Heart left ventricle (tissue), 16 donors: ENCODE measurements at regions not wholly inside any gene's neighbourhood (a gene's known extent, or its start where the extent isn't known, plus 50 kb on each side); places are given as distances from the start of the nearest gene placed in this dataset.

ENCODE experiments used
- ATAC-seq, 4 donors: fragments of 200-7000 bp; cut with Tn5 transposase; one replicate each; pipeline ENCODE4 v1.9.1; 2020 to 2022; ENCODE audit warnings: moderate library complexity in 4 of 4, mild to moderate bottlenecking in 3 of 4, moderate number of reproducible peaks in 1 of 4
- DNase-seq, 5 donors: peaks; one replicate each; pipeline ENCODE4 v3.0.0-alpha.2; 2020
- H3K27ac ChIP-seq, 12 donors: fragments of 200-600 bp; sonication (generic) in 4 of 12; one replicate each; pipeline versions ENCODE4 v1.5.0 to v1.8.0; 2016 to 2022; ENCODE audit warnings: mild to moderate bottlenecking in 2 of 12
- H3K27me3 ChIP-seq, 9 donors: fragments of 200-600 bp; sonication (generic) in 2 of 9; one replicate each; pipeline versions ENCODE4 v1.5.1 to v1.8.0; 2016 to 2022; ENCODE audit warnings: mild to moderate bottlenecking in 3 of 9
- H3K36me3 ChIP-seq, 9 donors: fragments of 200-600 bp; sonication (generic) in 2 of 9; one replicate each; pipeline versions ENCODE4 v1.5.0 to v1.8.0; 2018 to 2022; ENCODE audit warnings: mild to moderate bottlenecking in 2 of 9
- H3K4me1 ChIP-seq, 12 donors: fragments of 200-600 bp; sonication (generic) in 4 of 12; one replicate each; pipeline versions ENCODE4 v1.5.0 to v1.8.0; 2016 to 2022; ENCODE audit warnings: mild to moderate bottlenecking in 3 of 12
- H3K4me3 ChIP-seq, 12 donors: fragments of 200-600 bp; sonication (generic) in 4 of 12; one replicate each; pipeline versions ENCODE4 v1.5.0 to v1.8.0; 2017 to 2022; ENCODE audit warnings: mild to moderate bottlenecking in 9 of 12, moderate library complexity in 4 of 12
- H3K9me3 ChIP-seq, 12 donors: fragments of 200-600 bp; sonication (generic) in 4 of 12; one replicate each; pipeline versions ENCODE4 v1.5.0 to v1.8.0; 2016 to 2022; ENCODE audit warnings: mild to moderate bottlenecking in 1 of 12
- CTCF ChIP-seq, 12 donors: fragments of 200-600 bp; sonication (generic) in 4 of 12; IDR thresholded peaks; one replicate each; pipeline versions ENCODE4 v1.5.0 to v1.8.0; 2018 to 2022; ENCODE audit warnings: antibody characterized with exemption in 12 of 12, mild to moderate bottlenecking in 5 of 12
- POLR2A ChIP-seq, 2 donors: fragments of 450-650 bp; IDR thresholded peaks; one replicate each; pipeline ENCODE4 v1.6.1; 2017; ENCODE audit warnings: antibody characterized with exemption in 2 of 2, mild to moderate bottlenecking in 2 of 2, moderate library complexity in 2 of 2
- WGBS, 4 donors: extraction: QIAGEN DNeasy Blood & Tissue Kit in 2 of 4; methylation state at CpG; one replicate each; pipeline versions ENCODE4 v1.1.5 to v1.1.7; 2013 to 2018; 5-methylcytosine and 5-hydroxymethylcytosine counted together
- intact Hi-C, 10 donors: fragments of 100-400 bp; cut with DNase I; formaldehyde crosslinking; loops; one replicate each; pipeline versions ENCODE4 v1.11.1 to v1.14.2; 2022
- donor health status: ischemic (EF 13 %, LVEDD 7.1; RV severe dilation, severe dysfunction).
- donor health status: healthy with polysubstance abuse.
- donor health status: DM: no; HTN: yes; CAD: no.
- donor health status: DM: no; HTN: no; CAD: no.
- donor health status: ischemic (EF 25% LVEDD 6.9; RV normal size, moderate dysfunction).
- donor health status: ischemic (EF 25% LVEDD 5.7; RV mildly dilated, moderate dysfunction).
- donor health status: healthy.
- donor health status: DM: yes; HTN: yes; CAD: no.
- donor health status: ischemic (EF 35%, LVEDD 5.7; RV mildly dilated, moderate dysfunction).
- donor health status: nonischemic (EF 11% LVEDD 7.7; RV severe dilation, severe dysfunction).
- donor health status: DM: yes; HTN: yes; CAD: no.
- donor health status: PGD.
- donor health status: ischemic (EF 29% LVEDD 5.4; RV normal size, mild dysfunction).
- donor health status: nonischemic (EF 23%, LVEDD 6.1; RV moderate dilation, normal function).

- no peak for ATAC-seq
- WGBS, 4 donors = 65 to 82% (median 74%) methylated on average over 2 of the region's 2 CpGs
These were observed 612.1 kb downstream of the TBC1D4 start for GRCh38 chr13:74869846-74870245.

GRCh38 chr13:74868049-74868448 is 613.9 kb downstream of the TBC1D4 start:
- no peaks in the 10 kb centered on the region for H3K4me1 ChIP-seq
- no peak for ATAC-seq
- no peaks in the 10 kb centered on the region for H3K27me3 ChIP-seq
- H3K27ac ChIP-seq = no peak overlapping the region
- H3K36me3 ChIP-seq = no peaks in the 10 kb centered on the region
- H3K4me3 ChIP-seq = no peak overlapping the region
- TF ChIP-seq CTCF (IDR thresholded peaks at IDR 0.05) = no peak
- no peak for TF ChIP-seq POLR2A (IDR thresholded peaks at IDR 0.05)
- intact Hi-C loops = no loop called here
- H3K9me3 ChIP-seq = peaks cover 0 to 19% (median 7%) of the 10 kb centered on the region in 12 donors
- no peak for DNase-seq

More at GRCh38 chr13:74869846-74870245, 612.1 kb downstream of the TBC1D4 start:
- Histone ChIP-seq H3K36me3 (no peaks in the 10 kb centered on the region), H3K27ac (no peak overlapping the region), H3K4me3 (no peak overlapping the region), H3K4me1 (no peaks in the 10 kb centered on the region), H3K27me3 (no peaks in the 10 kb centered on the region), H3K9me3 (peaks cover 0 to 19% (median 7%) of the 10 kb centered on the region in 12 donors)
- no peak for DNase-seq
- no peak for TF ChIP-seq CTCF (IDR thresholded peaks at IDR 0.05)
- intact Hi-C loops = no loop called here

- ATAC-seq (no peak), DNase-seq (no peak)
- Histone ChIP-seq H3K9me3 (peaks cover 0 to 19% (median 7%) of the 10 kb centered on the region in 12 donors), H3K27me3 (no peaks in the 10 kb centered on the region), H3K4me1 (no peaks in the 10 kb centered on the region), H3K36me3 (no peaks in the 10 kb centered on the region), H3K4me3 (no peak overlapping the region), H3K27ac (no peak overlapping the region)
- intact Hi-C loops = no loop called here
- no peak for TF ChIP-seq CTCF (IDR thresholded peaks at IDR 0.05)
- no peak for TF ChIP-seq POLR2A (IDR thresholded peaks at IDR 0.05)
These were observed 614.5 kb downstream of the TBC1D4 start for GRCh38 chr13:74867460-74867859.

- ATAC-seq (no peak), DNase-seq (no peak)
- WGBS, 4 donors = 23 to 33% (median 28%) methylated on average over 1 of the region's 1 CpG
- intact Hi-C loops = no loop called here
- Histone ChIP-seq H3K9me3 (peaks cover 0 to 19% (median 7%) of the 10 kb centered on the region in 12 donors), H3K36me3 (no peaks in the 10 kb centered on the region), H3K27ac (no peak overlapping the region), H3K4me3 (no peak overlapping the region), H3K27me3 (no peaks in the 10 kb centered on the region), H3K4me1 (no peaks in the 10 kb centered on the region)
- TF ChIP-seq CTCF (IDR thresholded peaks at IDR 0.05) = no peak
- no peak for TF ChIP-seq POLR2A (IDR thresholded peaks at IDR 0.05)
These were observed 615.9 kb downstream of the TBC1D4 start for GRCh38 chr13:74866101-74866500.
